ENCODE measurements at regions not wholly inside any gene's neighbourhood (a gene's known extent, or its start where the extent isn't known, plus 50 kb on each side); places are given as distances from the start of the nearest gene placed in this dataset.

GRCh38 chrX:38898261-38898660 is 97.0 kb downstream of the MID1IP1 start:
- no peak for TF ChIP-seq CTCF (IDR thresholded peaks at IDR 0.05; ENCODE audit: insufficient read depth, low read length, poor library complexity, severe bottlenecking)
- no peak for TF ChIP-seq EZH2phosphoT487 (conservative IDR thresholded peaks at IDR 0.05; ENCODE audit: low read length)
